GM21423 (cell line): ENCODE measurements at regions not wholly inside any gene's neighbourhood (a gene's known extent, or its start where the extent isn't known, plus 50 kb on each side); places are given as distances from the start of the nearest gene placed in this dataset.

ENCODE experiments used
- ATAC-seq: cut with Tn5 transposase; IDR thresholded peaks from one replicate; pipeline ENCODE4 v1.9.1; 2021; ENCODE audit warnings: mild to moderate bottlenecking, moderate library complexity; ENCODE audit not compliant: unreplicated experiment

DNA sequence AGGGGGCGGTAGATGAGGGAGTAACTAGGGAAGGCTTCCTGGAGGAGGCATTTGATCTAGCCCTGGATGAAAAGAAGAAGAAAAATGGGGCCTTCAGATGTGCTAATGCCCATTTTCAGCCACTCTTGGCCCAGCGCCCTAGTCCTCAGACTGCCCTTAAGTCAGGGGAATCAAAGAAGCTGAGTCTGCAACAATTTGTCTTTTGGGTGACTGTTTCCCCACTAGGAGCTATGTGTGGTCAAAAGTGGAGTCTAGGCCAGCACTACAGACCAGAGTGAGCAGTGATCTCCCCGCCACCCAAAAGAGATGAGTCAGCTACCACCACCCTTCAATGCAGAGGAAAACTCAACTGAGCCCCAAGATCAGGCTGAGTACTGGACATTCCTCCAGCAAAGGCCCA lies 542.1 kb downstream of the BNC2 start:
- no peak for ATAC-seq

DNA sequence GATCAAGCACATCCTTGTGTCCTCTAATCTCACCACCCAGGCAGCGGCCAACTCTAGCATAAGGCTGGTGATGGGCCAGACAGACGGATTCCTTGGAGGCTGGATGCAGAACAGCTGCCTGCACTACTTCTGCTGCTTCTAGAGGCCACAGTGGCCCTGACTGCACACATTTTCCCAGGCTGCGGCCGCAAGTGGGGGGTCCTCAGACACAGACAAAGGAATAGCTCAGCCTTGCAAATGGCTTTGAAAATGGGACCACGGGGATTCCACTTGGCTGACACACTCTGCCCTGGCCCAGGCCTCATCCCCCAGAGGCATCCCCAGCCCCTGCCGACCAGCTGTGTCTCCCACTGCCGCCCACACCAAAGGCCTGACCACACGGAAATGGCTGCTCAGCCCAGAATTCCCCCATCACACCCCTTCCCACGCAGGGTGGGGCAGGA lies 540.8 kb downstream of the BNC2 start:
- ATAC-seq, result no peak

DNA sequence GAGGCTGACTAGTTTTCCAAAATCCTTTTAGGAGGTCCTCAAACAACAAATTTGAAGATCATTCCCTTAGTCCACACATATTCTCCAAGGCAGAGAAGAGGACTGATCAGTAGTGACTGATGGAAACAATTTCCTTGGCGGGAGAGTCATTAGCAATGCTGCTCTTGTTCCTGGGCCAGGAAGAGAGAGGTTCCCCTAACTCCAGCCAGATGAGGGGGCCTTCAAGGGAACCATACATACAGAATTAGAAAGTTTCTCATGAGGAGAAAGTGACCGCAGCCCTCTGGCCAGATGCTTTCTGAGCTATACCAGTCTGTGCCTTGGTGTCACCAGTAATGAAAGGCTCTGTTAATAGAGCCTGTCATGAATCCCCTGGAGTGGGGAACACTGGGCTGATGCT lies 539.4 kb downstream of the BNC2 start:
- no peak for ATAC-seq

GRCh38 chr9:16331527-16331926 lies 538.9 kb downstream of the BNC2 start:
- no peak for ATAC-seq

DNA sequence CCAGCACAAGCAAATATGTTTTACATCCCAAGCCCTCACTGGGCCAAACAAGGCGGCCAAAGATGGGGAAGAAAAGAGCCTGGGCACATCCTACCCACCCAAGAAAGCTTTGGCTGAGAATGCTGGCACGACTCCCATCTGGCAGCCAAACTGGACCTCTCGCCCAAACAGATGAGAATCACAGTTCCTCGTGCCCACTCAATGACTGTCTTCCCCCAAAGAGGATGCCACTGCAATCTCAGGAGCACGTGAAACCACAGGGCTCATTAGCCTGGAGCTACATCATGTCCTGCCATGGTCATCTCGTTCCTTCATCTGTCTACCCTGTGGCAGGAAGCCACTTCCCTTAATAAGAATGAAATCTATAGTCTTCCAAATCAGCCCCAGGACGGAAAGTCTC lies 536.8 kb downstream of the BNC2 start:
- ATAC-seq, result no peak

DNA sequence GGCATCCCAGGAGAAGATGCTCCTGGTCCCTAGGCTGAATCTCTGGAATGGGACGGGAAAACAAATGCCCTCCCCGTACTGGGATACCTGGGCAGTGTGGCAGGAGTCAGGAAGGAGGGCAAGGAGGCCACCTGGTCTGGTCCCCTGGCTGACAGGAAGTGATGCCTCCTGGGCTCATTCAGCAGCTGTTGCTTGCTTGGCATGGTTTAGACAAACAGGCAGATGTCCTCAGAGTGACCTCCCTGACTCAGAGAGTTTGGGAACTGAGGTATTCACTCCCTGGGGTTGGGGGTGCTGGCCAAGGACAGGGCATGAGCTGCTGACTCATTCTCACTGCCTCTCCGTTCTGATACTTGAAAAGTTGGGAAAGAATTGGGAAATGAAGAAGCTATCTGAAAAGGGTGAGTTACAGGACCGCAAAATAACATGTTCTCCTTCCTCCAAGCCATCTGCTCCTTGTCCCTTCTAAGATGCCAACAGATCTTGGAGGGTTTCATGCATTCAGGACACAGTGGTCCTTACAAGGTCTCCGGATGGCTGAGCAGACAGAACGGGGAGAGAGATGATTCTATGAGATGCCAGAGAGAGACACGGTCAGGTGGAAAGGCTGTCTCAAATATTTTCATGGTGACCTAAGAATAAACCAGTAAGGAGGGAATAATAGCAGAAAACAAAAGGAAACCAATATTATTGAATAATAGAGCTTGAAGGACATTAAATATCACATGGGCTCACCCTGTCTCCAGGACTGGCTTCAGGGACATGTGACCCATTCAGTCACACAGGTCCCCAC lies 534.5 kb downstream of the BNC2 start:
- ATAC-seq, result no peak

DNA sequence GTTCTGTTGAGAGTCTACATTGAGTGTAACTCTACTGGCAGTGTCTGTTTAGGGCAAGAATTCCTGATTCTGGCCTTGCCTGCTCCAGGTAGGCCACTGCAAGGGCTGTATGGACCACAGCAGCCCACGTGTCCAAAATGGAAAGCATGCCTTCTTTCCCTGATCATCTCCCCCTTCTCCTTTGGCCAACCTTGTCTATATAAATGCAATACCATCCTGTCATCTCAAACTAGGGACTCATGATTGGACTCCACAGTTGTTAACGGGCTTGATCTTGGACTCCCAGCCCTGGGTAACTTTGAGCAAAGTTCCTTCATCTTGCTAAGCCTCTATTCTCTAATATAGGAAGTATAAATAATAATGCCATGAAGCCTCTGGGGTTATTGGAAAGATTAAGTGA lies 533.6 kb downstream of the BNC2 start:
- no peak for ATAC-seq

GRCh38 chr9:16337322-16338029 lies 533.0 kb downstream of the BNC2 start:
- no peak for ATAC-seq

GRCh38 chr9:16341177-16341576 lies 529.3 kb downstream of the BNC2 start:
- no peak for ATAC-seq

DNA sequence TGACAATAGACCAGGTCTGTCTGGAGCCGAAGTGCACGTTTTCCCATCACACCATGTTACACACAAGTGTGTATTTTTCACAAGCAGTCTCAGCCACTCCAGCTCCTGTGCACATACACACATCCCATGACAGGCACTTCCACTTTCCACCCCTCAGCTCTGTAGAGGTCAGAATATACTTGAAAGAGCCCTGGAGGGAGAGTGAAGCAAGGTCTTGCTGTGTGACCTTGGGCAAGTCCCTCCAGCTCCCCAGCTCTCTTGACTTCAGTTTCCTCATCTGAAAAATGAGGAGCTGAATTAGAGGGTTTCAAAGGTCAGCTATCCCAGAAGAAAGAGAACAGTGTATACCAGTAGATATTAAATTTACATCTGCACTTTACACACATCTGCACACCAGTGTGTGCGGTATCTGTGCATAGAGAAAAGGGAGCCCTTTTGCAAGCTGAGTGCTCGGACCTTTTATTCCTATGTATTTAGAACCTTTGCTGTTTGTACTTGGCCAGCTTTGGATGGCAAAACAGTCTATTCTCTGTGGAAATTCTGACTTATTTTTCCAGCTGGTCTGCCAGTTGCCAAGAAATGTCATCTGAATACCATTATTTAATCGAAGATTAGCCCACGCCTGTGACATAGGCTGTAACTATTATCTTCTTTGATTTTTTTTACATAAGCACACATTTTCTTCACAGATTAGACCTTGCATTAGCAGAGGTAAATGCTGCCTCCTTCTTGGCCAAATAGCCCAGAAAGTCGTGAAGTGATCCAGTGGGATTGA lies 528.0 kb downstream of the BNC2 start:
- no peak for ATAC-seq

DNA sequence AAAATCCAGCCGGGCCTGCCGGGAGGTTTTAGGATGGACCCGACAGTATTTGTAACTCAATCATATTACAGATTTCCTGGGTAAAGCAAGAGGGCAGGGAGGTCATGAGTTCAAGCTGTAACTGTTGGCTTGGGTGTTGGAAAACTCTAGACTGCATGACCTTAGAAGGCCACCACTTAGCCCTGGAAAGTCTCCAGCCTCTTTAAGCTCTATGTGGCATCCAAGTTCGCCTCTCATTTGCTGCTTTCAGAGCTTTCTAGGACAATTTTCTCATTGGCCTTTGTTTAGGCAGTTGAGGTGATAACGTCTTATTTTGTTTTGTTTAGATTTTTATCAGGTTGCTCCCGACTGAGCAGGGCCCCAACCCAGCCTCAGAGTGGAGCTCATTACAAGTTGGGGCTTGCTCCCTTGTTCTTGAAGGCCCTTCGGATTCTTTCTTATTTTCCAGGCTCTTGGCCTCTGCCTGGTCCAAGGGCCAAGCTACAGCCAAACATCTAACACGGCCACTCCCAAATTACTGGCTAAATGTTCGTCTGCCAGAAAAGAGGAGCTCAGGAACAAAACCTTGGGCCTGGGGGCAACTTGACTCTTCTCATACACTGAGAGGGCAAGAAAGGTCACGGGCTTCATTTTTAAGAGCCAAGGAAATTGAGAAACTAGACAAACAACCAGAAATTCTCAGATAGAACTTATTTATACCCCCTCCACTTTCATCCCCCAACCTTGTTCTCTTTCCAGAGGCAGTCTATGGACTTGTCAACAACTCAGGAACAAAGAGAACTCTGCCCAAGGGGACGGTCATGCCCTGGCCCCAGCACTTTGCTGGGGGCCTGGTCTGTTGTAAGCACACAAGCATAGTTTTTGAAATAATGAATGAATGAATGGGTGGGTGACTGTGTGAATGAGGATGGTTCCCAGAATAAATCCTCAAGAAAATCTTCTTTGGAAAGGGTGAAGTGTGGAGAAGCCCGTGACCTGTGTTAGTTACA lies 526.9 kb downstream of the BNC2 start:
- no peak for ATAC-seq

DNA sequence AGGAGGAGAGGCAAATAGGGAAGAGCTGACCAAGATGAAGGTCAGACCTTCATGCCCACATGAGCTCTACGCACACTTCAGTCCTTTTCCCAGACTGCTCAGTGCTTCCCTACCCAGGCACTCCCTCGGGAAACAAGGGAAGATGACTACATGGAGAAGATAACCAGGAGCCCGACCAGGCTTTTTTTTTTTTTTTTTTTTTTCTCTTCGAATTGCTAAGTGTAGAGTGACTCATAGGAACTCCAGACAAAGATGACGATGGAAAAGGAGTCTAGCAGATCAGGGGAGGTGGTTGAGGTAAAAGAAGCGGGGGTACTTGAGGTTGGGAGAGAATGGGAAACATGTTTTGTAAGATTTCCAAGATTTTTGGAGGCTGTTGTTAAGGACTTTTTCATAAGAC lies 526.1 kb downstream of the BNC2 start:
- ATAC-seq, result no peak

GRCh38 chr9:16345902-16346301 lies 524.6 kb downstream of the BNC2 start:
- ATAC-seq, result no peak

- ATAC-seq, result no peak
Observed at GRCh38 chr9:16347886-16348285, 522.6 kb downstream of the BNC2 start.

GRCh38 chr9:16348531-16348930 lies 521.9 kb downstream of the BNC2 start:
- no peak for ATAC-seq

- no peak for ATAC-seq
Observed at GRCh38 chr9:16352251-16352650, 518.2 kb downstream of the BNC2 start.

- no peak for ATAC-seq
Observed at GRCh38 chr9:16352791-16353401, 517.6 kb downstream of the BNC2 start.

- no peak for ATAC-seq
Observed at GRCh38 chr9:16356196-16356765, 514.2 kb downstream of the BNC2 start.

DNA sequence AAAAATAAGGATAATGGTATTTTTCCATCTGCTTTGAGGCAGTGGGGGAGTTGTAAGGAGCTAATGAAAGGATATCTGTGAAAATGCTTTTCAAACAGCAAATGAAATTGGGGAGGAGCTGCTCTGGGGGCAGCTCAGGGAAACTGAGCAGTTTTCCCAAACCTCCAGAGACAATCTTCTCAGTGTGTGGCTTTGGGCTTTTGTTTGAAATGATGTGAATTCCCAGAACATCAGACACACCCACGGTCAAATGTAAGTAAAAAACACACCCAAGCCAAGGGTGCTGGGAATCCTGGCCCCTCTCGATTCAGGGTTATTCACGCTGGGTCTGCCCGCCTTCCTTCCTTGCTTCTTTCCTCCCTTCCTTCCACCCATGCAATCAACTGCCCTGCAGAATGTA lies 512.6 kb downstream of the BNC2 start:
- ATAC-seq, result no peak

- ATAC-seq, result no peak
Observed at GRCh38 chr9:16358751-16359150, 511.7 kb downstream of the BNC2 start.
